Tongue (tissue), 1 donor: ENCODE measurements at regions not wholly inside any gene's neighbourhood (a gene's known extent, or its start where the extent isn't known, plus 50 kb on each side); places are given as distances from the start of the nearest gene placed in this dataset.
A peak's percentile ranks its signal among the peaks of the same experiment; 100 is the strongest.

Source experiments
- DNase-seq: peaks from one replicate; pipeline ENCODE4 v3.0.0-alpha.2; 2015

GRCh38 chr16:86092586-86093480 is 193.9 kb downstream of the IRF8 start:
- DNase-seq, result no peak

- DNase-seq, result no peak
Observed at GRCh38 chr16:86093801-86094750, 195.1 kb downstream of the IRF8 start.

GRCh38 chr16:86095131-86095752 is 196.3 kb downstream of the IRF8 start:
- DNase-seq, result no peak

GRCh38 chr16:86095906-86096485 is 197.0 kb downstream of the IRF8 start:
- no peak for DNase-seq

GRCh38 chr16:86096850-86097249 is 197.9 kb downstream of the IRF8 start:
- no peak for DNase-seq

- no peak for DNase-seq
Observed at GRCh38 chr16:86099326-86099725, 200.4 kb downstream of the IRF8 start.

GRCh38 chr16:86100205-86101136 is 201.5 kb downstream of the IRF8 start:
- DNase-seq, result peak; percentile 27

GRCh38 chr16:86101137-86101896 is 202.4 kb downstream of the IRF8 start:
- no peak for DNase-seq

GRCh38 chr16:86101897-86102157 is 202.9 kb downstream of the IRF8 start:
- peak; percentile 73 for DNase-seq

GRCh38 chr16:86103320-86103719 is 204.4 kb downstream of the IRF8 start:
- no peak for DNase-seq

- no peak for DNase-seq
Observed at GRCh38 chr16:86104537-86105048, 205.6 kb downstream of the IRF8 start.

GRCh38 chr16:86107215-86107825 is 208.4 kb downstream of the IRF8 start:
- DNase-seq, result peak; percentile 12

- DNase-seq, result no peak
Observed at GRCh38 chr16:86108062-86108461, 209.1 kb downstream of the IRF8 start.

- no peak for DNase-seq
Observed at GRCh38 chr16:86110134-86110533, 211.2 kb downstream of the IRF8 start.

GRCh38 chr16:86110726-86111125 is 211.8 kb downstream of the IRF8 start:
- no peak for DNase-seq

GRCh38 chr16:86112178-86112577 is 213.2 kb downstream of the IRF8 start:
- DNase-seq, result no peak

- DNase-seq, result no peak
Observed at GRCh38 chr16:86117235-86117634, 218.3 kb downstream of the IRF8 start.

- peak; percentile 14 for DNase-seq
Observed at GRCh38 chr16:86117756-86118155, 218.8 kb downstream of the IRF8 start.

GRCh38 chr16:86118467-86119307 is 219.7 kb downstream of the IRF8 start:
- no peak for DNase-seq
